Body of pancreas (tissue), 4 donors: ENCODE measurements at regions not wholly inside any gene's neighbourhood (a gene's known extent, or its start where the extent isn't known, plus 50 kb on each side); places are given as distances from the start of the nearest gene placed in this dataset.

Experiments used
- CTCF ChIP-seq, 7 experiments: fragments of 450-650 bp in 4 of 7; fragments of 200-600 bp in 3 of 7; sonication (generic) in 3 of 7; IDR thresholded peaks; one replicate each; pipeline ENCODE4 v1.5.1; 2016 to 2019; ENCODE audit warnings: antibody characterized with exemption in 7 of 7
- POLR2A ChIP-seq, 3 donors: fragments of 450-650 bp; IDR thresholded peaks; one replicate each; pipeline ENCODE4 v1.6.1; 2016; ENCODE audit warnings: antibody characterized with exemption in 3 of 3, mild to moderate bottlenecking in 2 of 3

- TF ChIP-seq CTCF (IDR thresholded peaks at IDR 0.05) (no peak), POLR2A (IDR thresholded peaks at IDR 0.05) (no peak)
Measured at GRCh38 chr4:133997436-133997835, 204.2 kb downstream of the PABPC4L start.
